SH-SY5Y (cell line): ENCODE measurements at regions not wholly inside any gene's neighbourhood (a gene's known extent, or its start where the extent isn't known, plus 50 kb on each side); places are given as distances from the start of the nearest gene placed in this dataset.

Source experiments
- GATA2 ChIP-seq: IDR thresholded peaks from 2 replicates; pipeline ENCODE4 v1.6.1; 2011; ENCODE audit warnings: mild to moderate bottlenecking, low read depth, low read length
- GATA3 ChIP-seq: IDR thresholded peaks from 2 replicates; pipeline ENCODE4 v1.6.1; 2011; ENCODE audit warnings: low read depth, mild to moderate bottlenecking, low read length, moderate library complexity

- TF ChIP-seq GATA2 (no peak), GATA3 (no peak)
Observed at GRCh38 chr14:89574420-89574819, 157.4 kb upstream of the FOXN3 start.
